A549 (cell line): ENCODE measurements at regions not wholly inside any gene's neighbourhood (a gene's known extent, or its start where the extent isn't known, plus 50 kb on each side); places are given as distances from the start of the nearest gene placed in this dataset.

Experiments used
- ATAC-seq, 2 experiments: fragments of 200-7000 bp in 1 of 2; fragments of >200 bp in 1 of 2; cut with Nextera tagmentation in 1 of 2; cut with Tn5 transposase in 1 of 2; 3 replicates each; pipeline versions ENCODE4 v1.8.0 to v1.9.1; 2018 to 2020; ENCODE audit warnings: mild to moderate bottlenecking in 1 of 2, moderate library complexity in 1 of 2
- CTCF ChIA-PET: fragments of 300-600 bp; sonication (Branson Sonifier 250); formaldehyde crosslinking; extraction: SDS; loops from one replicate; lab custom pipeline; 2021; ENCODE audit warnings: antibody characterized with exemption, inconsistent platforms; lab: Yijun Ruan, JAX
- POLR2A ChIA-PET: fragments of 350-600 bp; formaldehyde crosslinking; extraction: SDS; loops from one replicate; lab custom pipeline; 2021; ENCODE audit warnings: antibody characterized with exemption, inconsistent platforms; lab: Yijun Ruan, JAX
- DNase-seq, 2 experiments: peaks; one replicate each; pipeline versions ENCODE4 v3.0.0 to v3.0.0-alpha.2; 2011 to 2016; ENCODE audit warnings: low read depth in 1 of 2, low spot score in 1 of 2
- FAIRE-seq: peaks from 2 replicates; lab custom pipeline; 2011; peaks lifted over from hg19 to GRCh38; lab: Jason Lieb, UNC
- H3K27ac ChIP-seq, 2 experiments: fragments of >200 bp; sonication (Bioruptor Twin); formaldehyde crosslinking; 3 replicates each; pipeline ENCODE4 v1.5.1; 2016 to 2017
- H3K4me1 ChIP-seq: fragments of >200 bp; sonication (Bioruptor Twin); formaldehyde crosslinking; 3 replicates; pipeline ENCODE4 v1.6.1; 2016
- H3K4me2 ChIP-seq: fragments of >200 bp; sonication (Bioruptor Twin); formaldehyde crosslinking; 3 replicates; pipeline ENCODE4 v1.6.1; 2016
- H3K4me3 ChIP-seq: fragments of >200 bp; sonication (Bioruptor Twin); formaldehyde crosslinking; 3 replicates; pipeline ENCODE4 v1.5.1; 2016
- H3K9me3 ChIP-seq: fragments of >200 bp; sonication (Bioruptor Twin); formaldehyde crosslinking; 3 replicates; pipeline ENCODE4 v1.6.1; 2016
- CBX2 ChIP-seq: fragments of 200-600 bp; sonication (generic); IDR thresholded peaks from 2 replicates; pipeline ENCODE4 v1.6.1; 2016; ENCODE audit warnings: low read depth, mild to moderate bottlenecking, borderline replicate concordance
- CEBPB ChIP-seq, 2 experiments: fragments of >200 bp in 1 of 2; sonication (Bioruptor Twin) in 1 of 2; formaldehyde crosslinking in 1 of 2; IDR thresholded peaks; 2 replicates each; pipeline ENCODE4 v1.6.1; 2012 to 2016
- CHD2 ChIP-seq: fragments of 150-350 bp; IDR thresholded peaks from 2 replicates; pipeline ENCODE4 v1.6.1; 2014; ENCODE audit warnings: low read length; ENCODE audit not compliant: partially characterized antibody
- FOSB ChIP-seq: fragments of 250-450 bp; sonication (Bioruptor Pico); IDR thresholded peaks from 2 replicates; pipeline ENCODE4 v1.5.0; 2020; ENCODE audit warnings: mild to moderate bottlenecking, moderate library complexity
- FOXS1 ChIP-seq: fragments of 250-450 bp; sonication (Bioruptor Pico); IDR thresholded peaks from 2 replicates; pipeline ENCODE4 v1.5.0; 2020; ENCODE audit warnings: mild to moderate bottlenecking, moderate library complexity
- GATA3 ChIP-seq: IDR thresholded peaks from 2 replicates; pipeline ENCODE4 v1.6.1; 2012; ENCODE audit warnings: borderline replicate concordance
- HEYL ChIP-seq: fragments of 250-450 bp; sonication (Bioruptor Pico); IDR thresholded peaks from 2 replicates; pipeline ENCODE4 v1.8.0; 2021; ENCODE audit warnings: mild to moderate bottlenecking, moderate library complexity
- HMGXB4 ChIP-seq: fragments of 250-450 bp; sonication (Bioruptor Pico); IDR thresholded peaks from 2 replicates; pipeline ENCODE4 v1.5.0; 2021; ENCODE audit warnings: mild to moderate bottlenecking, moderate library complexity, borderline replicate concordance
- HOXB13 ChIP-seq: fragments of 250-450 bp; sonication (Bioruptor Pico); IDR thresholded peaks from 2 replicates; pipeline ENCODE4 v1.5.0; 2020; ENCODE audit warnings: low read depth, mild to moderate bottlenecking, moderate library complexity
- MAX ChIP-seq: IDR thresholded peaks from 2 replicates; pipeline ENCODE4 v1.6.1; 2012
- NPAS2 ChIP-seq: fragments of 250-450 bp; sonication (Bioruptor Pico); IDR thresholded peaks from 2 replicates; pipeline ENCODE4 v1.8.0; 2022; ENCODE audit warnings: mild to moderate bottlenecking, moderate library complexity, borderline replicate concordance
- PBX3 ChIP-seq: IDR thresholded peaks from 2 replicates; pipeline ENCODE4 v1.6.1; 2012
- POLR2A ChIP-seq: IDR thresholded peaks from 2 replicates; pipeline ENCODE4 v1.6.1; 2012; ENCODE audit warnings: mild to moderate bottlenecking, low read length
- RCOR1 ChIP-seq: fragments of 150-350 bp; IDR thresholded peaks from 2 replicates; pipeline ENCODE4 v1.6.1; 2014; ENCODE audit warnings: antibody characterized with exemption, low read length, low read depth
- REST ChIP-seq: fragments of 200-600 bp; sonication (generic); IDR thresholded peaks from 2 replicates; pipeline ENCODE4 v1.6.1; 2016; ENCODE audit warnings: antibody characterized with exemption, mild to moderate bottlenecking, moderate library complexity
- RNF2 ChIP-seq: fragments of 200-600 bp; sonication (generic); IDR thresholded peaks from 2 replicates; pipeline ENCODE4 v1.6.1; 2016; ENCODE audit warnings: low read depth, mild to moderate bottlenecking, antibody characterized with exemption, moderate library complexity, borderline replicate concordance
- TFCP2L1 ChIP-seq: fragments of 250-450 bp; sonication (Bioruptor Pico); IDR thresholded peaks from 2 replicates; pipeline ENCODE4 v1.5.0; 2021; ENCODE audit warnings: mild to moderate bottlenecking
- TP53 ChIP-seq: fragments of 250-450 bp; sonication (Bioruptor Pico); IDR thresholded peaks from 2 replicates; pipeline ENCODE4 v1.5.0; 2021; ENCODE audit warnings: mild to moderate bottlenecking, moderate library complexity
- ZC3H11A ChIP-seq: fragments of 450-650 bp; IDR thresholded peaks from 2 replicates; pipeline ENCODE4 v1.6.1; 2014; ENCODE audit warnings: antibody characterized with exemption, mild to moderate bottlenecking
- ZNF302 ChIP-seq: fragments of 250-450 bp; sonication (Bioruptor Pico); IDR thresholded peaks from 2 replicates; pipeline ENCODE4 v1.9.0; 2021; ENCODE audit warnings: inconsistent platforms, mild to moderate bottlenecking, moderate library complexity
- WGBS: methylation state at CpG from one replicate; pipeline ENCODE4 v1.1.6; 2017; ENCODE audit errors: missing lambda C conversion rate; 5-methylcytosine and 5-hydroxymethylcytosine counted together
- TF ChIP-seq, protein P1 (sequence below): fragments of >200 bp; sonication (Bioruptor Twin); formaldehyde crosslinking; IDR thresholded peaks from 3 replicates; pipeline ENCODE4 v1.6.1; 2016

DNA sequence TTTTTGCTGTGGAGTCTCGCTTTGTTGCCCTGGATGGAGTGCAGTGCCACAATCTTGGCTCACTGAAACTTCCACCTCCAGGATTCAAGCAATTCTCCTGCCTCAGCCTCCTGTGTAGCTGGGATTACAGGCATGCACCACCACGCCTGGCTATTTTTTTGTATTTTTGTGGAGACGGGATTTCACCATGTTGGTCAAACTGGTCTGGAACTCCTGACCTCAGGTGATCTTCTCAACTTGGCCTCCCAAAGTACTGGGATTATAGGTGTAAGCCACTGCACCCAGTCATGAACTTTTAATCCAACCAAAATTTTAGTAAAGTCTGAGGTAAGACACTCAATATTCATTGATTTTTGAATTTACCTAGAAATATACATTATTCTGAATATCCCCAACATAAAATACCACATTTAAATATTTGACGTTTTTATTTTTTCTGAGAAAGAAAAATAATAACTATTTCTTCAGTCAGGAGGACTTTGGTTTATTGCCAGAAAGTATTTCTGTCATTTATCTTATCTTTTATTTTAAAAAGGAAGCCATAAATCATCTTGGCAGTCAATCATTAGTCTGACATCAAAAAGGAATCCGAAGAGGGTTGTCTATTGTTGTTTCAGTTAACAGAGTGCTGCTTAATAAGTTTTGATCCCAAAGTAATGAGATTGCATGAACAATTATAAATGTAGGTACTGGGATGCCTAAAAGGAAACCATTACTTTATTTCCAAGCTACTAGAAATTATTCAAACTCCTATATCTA lies 102.2 kb upstream of the GRIA4 start:
- Histone ChIP-seq H3K4me2 (no peak overlapping the region), H3K9me3 (no peaks in the 10 kb centered on the region), H3K4me1 (no peaks in the 10 kb centered on the region), H3K27ac (no peak overlapping the region), H3K4me3 (no peak overlapping the region)
- DNase-seq = no peak
- ChIA-PET POLR2A (no interaction called here), CTCF (no interaction called here)
- no peak for FAIRE-seq
- WGBS = 27% methylated on average over 5 of the region's 5 CpGs
- no peak for ATAC-seq
- TF ChIP-seq CEBPB (IDR thresholded peaks at IDR 0.05) (no peak), NPAS2 (CRISPR knock-in tag) (no peak), HOXB13 (CRISPR knock-in tag) (no peak), FOXS1 (CRISPR knock-in tag) (no peak), REST (no peak), GATA3 (no peak), POLR2A (no peak), CHD2 (no peak), HEYL (CRISPR knock-in tag) (no peak), RNF2 (no peak), RCOR1 (no peak), HMGXB4 (CRISPR knock-in tag) (no peak)

GRCh38 chr11:105492010-105492409 lies 117.9 kb upstream of the GRIA4 start:
- Histone ChIP-seq H3K4me3 (no peak overlapping the region), H3K4me1 (no peaks in the 10 kb centered on the region), H3K9me3 (no peaks in the 10 kb centered on the region), H3K4me2 (no peak overlapping the region), H3K27ac (no peak overlapping the region)
- FAIRE-seq = no peak
- TF ChIP-seq MAX (no peak), POLR2A (no peak), FOSB (CRISPR knock-in tag) (no peak), TP53 (CRISPR knock-in tag) (no peak), ZC3H11A (no peak), RNF2 (no peak), HOXB13 (CRISPR knock-in tag) (no peak), TFCP2L1 (CRISPR knock-in tag) (no peak), RCOR1 (no peak)
- ChIA-PET POLR2A (no interaction called here), CTCF (no interaction called here)
- WGBS = 78% methylated on average over 1 of the region's 1 CpG
- ATAC-seq = no peak
- no peak for DNase-seq

DNA sequence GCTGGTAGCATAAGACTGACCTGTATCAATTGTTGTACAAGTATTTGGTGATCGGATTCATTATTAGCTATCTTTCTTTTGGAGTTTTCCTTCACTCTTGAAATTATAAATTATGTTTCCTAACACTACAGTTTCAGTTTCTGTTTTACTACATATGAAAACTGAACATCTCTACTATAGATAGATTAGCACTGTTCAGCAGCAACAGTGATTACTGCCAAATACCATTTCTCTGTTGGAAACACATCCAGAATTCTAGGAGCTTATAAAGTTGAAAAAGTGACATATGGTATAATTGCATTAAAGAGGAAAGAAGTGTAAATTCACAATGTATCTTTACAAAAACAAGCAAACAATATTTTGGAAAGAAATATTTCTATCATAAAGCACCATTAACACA lies 118.5 kb upstream of the GRIA4 start:
- no peak for DNase-seq
- no peak overlapping the region for H3K4me3 ChIP-seq
- POLR2A ChIA-PET = no interaction called here

More for the DNA sequence above, 118.5 kb upstream of the GRIA4 start:
- FAIRE-seq (no peak), ATAC-seq (no peak)
- H3K27ac ChIP-seq = no peak overlapping the region
- CTCF ChIA-PET = no interaction called here
- no peaks in the 10 kb centered on the region for H3K9me3 ChIP-seq
- TF ChIP-seq PBX3 (no peak), CEBPB (IDR thresholded peaks at IDR 0.05) (no peak), CBX2 (no peak), RNF2 (no peak), MAX (no peak), ZNF302 (CRISPR knock-in tag) (no peak)
- TF ChIP-seq, protein P1, sequence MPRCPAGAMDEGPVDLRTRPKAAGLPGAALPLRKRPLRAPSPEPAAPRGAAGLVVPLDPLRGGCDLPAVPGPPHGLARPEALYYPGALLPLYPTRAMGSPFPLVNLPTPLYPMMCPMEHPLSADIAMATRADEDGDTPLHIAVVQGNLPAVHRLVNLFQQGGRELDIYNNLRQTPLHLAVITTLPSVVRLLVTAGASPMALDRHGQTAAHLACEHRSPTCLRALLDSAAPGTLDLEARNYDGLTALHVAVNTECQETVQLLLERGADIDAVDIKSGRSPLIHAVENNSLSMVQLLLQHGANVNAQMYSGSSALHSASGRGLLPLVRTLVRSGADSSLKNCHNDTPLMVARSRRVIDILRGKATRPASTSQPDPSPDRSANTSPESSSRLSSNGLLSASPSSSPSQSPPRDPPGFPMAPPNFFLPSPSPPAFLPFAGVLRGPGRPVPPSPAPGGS = no peak
- H3K4me1 ChIP-seq = no peaks in the 10 kb centered on the region
- H3K4me2 ChIP-seq = no peak overlapping the region
- WGBS = 76% methylated on average over 1 of the region's 1 CpG
